Fibroblast of pulmonary artery (primary cell): ENCODE measurements at regions not wholly inside any gene's neighbourhood (a gene's known extent, or its start where the extent isn't known, plus 50 kb on each side); places are given as distances from the start of the nearest gene placed in this dataset.

Source experiments
- DNase-seq: peaks from one replicate; pipeline ENCODE4 v3.0.0-alpha.2; 2010; ENCODE audit warnings: low read depth
- H3K4me3 ChIP-seq: replicated peaks from 2 replicates; pipeline ENCODE4 v1.5.1; 2011; ENCODE audit warnings: low read depth, mild to moderate bottlenecking, control low read depth, low read length, moderate library complexity
- CTCF ChIP-seq: IDR thresholded peaks from 2 replicates; pipeline ENCODE4 v1.5.1; 2011; ENCODE audit warnings: mild to moderate bottlenecking, control low read depth, low read length, inconsistent platforms; ENCODE audit errors: missing control alignments

GRCh38 chr19:20250627-20251026, 83.6 kb downstream of the ZNF486 start:
- TF ChIP-seq CTCF = no peak
- no peak overlapping the region for H3K4me3 ChIP-seq
- DNase-seq = no peak

GRCh38 chr19:20250121-20250520, 83.1 kb downstream of the ZNF486 start:
- no peak for DNase-seq
- TF ChIP-seq CTCF = no peak
- H3K4me3 ChIP-seq = no peak overlapping the region
